B cell (primary cell): ENCODE measurements at regions not wholly inside any gene's neighbourhood (a gene's known extent, or its start where the extent isn't known, plus 50 kb on each side); places are given as distances from the start of the nearest gene placed in this dataset.
"Not testable (repeated sequence)": the region's sequence is repeated elsewhere in the genome, so short reads cannot be mapped to it uniquely, and the experiment has no call there.

Experiments used
- ATAC-seq: fragments of 200-7000 bp; cut with Tn5 transposase; one replicate; pipeline ENCODE4 v1.10.0; 2021; ENCODE audit warnings: low read depth, mild to moderate bottlenecking, moderate number of reproducible peaks, moderate library complexity
- CTCF ChIA-PET: fragments of 350-600 bp; sonication (Branson Sonifier 250); formaldehyde crosslinking; loops from one replicate; lab custom pipeline; 2021; ENCODE audit warnings: antibody characterized with exemption, inconsistent platforms; lab: Charles Lee
- POLR2A ChIA-PET: fragments of 350-600 bp; sonication (Branson Sonifier 250); formaldehyde crosslinking; loops from one replicate; lab custom pipeline; 2021; ENCODE audit warnings: antibody characterized with exemption; lab: Charles Lee
- DNase-seq: peaks from one replicate; pipeline ENCODE4 v3.0.0; 2013
- H2AFZ ChIP-seq: 2 replicates; pipeline ENCODE4 v1.6.1; 2012; ENCODE audit warnings: mild to moderate bottlenecking, low read depth, low read length; ENCODE audit not compliant: insufficient read depth, poor library complexity, severe bottlenecking
- H3K27ac ChIP-seq, 2 donors: 1 replicate in 1 of 2; 2 replicates in 1 of 2; pipeline ENCODE4 v1.5.1; 2012 to 2013; ENCODE audit warnings: low read length in 2 of 2, mild to moderate bottlenecking in 2 of 2, moderate library complexity in 1 of 2
- H3K27me3 ChIP-seq, 4 experiments: fragments of 200-600 bp in 1 of 4; sonication (generic) in 1 of 4; replicated peaks in 1 of 4; 1 replicate in 2 of 4; 2 replicates in 2 of 4; pipeline versions ENCODE4 v1.6.1 to v1.7.0; 2013 to 2016; ENCODE audit warnings: low read length in 3 of 4, mild to moderate bottlenecking in 2 of 4, mixed read lengths in 1 of 4, moderate library complexity in 1 of 4; ENCODE audit not compliant: insufficient read depth in 4 of 4, control insufficient read depth in 3 of 4; ENCODE audit errors: control extremely low read depth in 1 of 4
- H3K36me3 ChIP-seq, 2 experiments: replicated peaks in 1 of 2; 1 replicate in 1 of 2; 2 replicates in 1 of 2; pipeline versions ENCODE4 v1.6.1 to v1.7.1; 2013; ENCODE audit warnings: low read length in 1 of 2; ENCODE audit not compliant: insufficient read depth in 2 of 2, control insufficient read depth in 1 of 2; ENCODE audit errors: control extremely low read depth in 1 of 2, extremely low read depth in 1 of 2
- H3K4me1 ChIP-seq, 2 donors: fragments of 200-600 bp in 1 of 2; sonication (generic) in 1 of 2; 1 replicate in 1 of 2; 2 replicates in 1 of 2; pipeline versions ENCODE4 v1.5.1 to v1.6.1; 2013 to 2017; ENCODE audit warnings: low read length in 2 of 2; ENCODE audit not compliant: control insufficient read depth in 2 of 2, insufficient read depth in 2 of 2
- H3K4me2 ChIP-seq: replicated peaks from 2 replicates; pipeline ENCODE3; 2012; ENCODE audit warnings: mild to moderate bottlenecking, low read depth, low read length; ENCODE audit not compliant: poor library complexity, severe bottlenecking
- H3K4me3 ChIP-seq, 5 experiments: fragments of 200-600 bp in 1 of 5; sonication (generic) in 1 of 5; 1 replicate in 3 of 5; 2 replicates in 2 of 5; pipeline versions ENCODE4 v1.5.1 to v1.7.0; 2011 to 2016; ENCODE audit warnings: low read length in 4 of 5, mild to moderate bottlenecking in 4 of 5, low read depth in 2 of 5, control low read depth in 1 of 5, moderate library complexity in 1 of 5; ENCODE audit not compliant: insufficient read depth in 1 of 5; ENCODE audit errors: control extremely low read depth in 1 of 5, extremely low read depth in 1 of 5
- H3K79me2 ChIP-seq: fragments of 200-600 bp; sonication (generic); one replicate; pipeline ENCODE4 v1.6.0; 2016; ENCODE audit warnings: low read length; ENCODE audit not compliant: control insufficient read depth, insufficient read depth
- H3K9ac ChIP-seq: fragments of 200-600 bp; sonication (generic); 2 replicates; pipeline ENCODE4 v1.6.1; 2017; ENCODE audit warnings: mild to moderate bottlenecking, low read length, moderate library complexity
- H3K9me3 ChIP-seq, 3 donors: one replicate each; pipeline versions ENCODE4 v1.6.1 to v1.7.1; 2013; ENCODE audit warnings: low read length in 2 of 3; ENCODE audit not compliant: control insufficient read depth in 2 of 3, insufficient read depth in 1 of 3; ENCODE audit errors: control extremely low read depth in 1 of 3
- H4K20me1 ChIP-seq: 2 replicates; pipeline ENCODE4 v1.6.0; 2012; ENCODE audit warnings: mild to moderate bottlenecking, low read length; ENCODE audit not compliant: insufficient read depth, control insufficient read depth, poor library complexity, severe bottlenecking
- H3K27ac Mint-ChIP-seq: one replicate; pipeline ENCODE4 v1.8.0; 2021; ENCODE audit warnings: mixed read lengths
- H3K27me3 Mint-ChIP-seq: one replicate; pipeline ENCODE4 v1.8.0; 2021; ENCODE audit warnings: mixed read lengths
- H3K4me1 Mint-ChIP-seq: one replicate; pipeline ENCODE4 v1.8.0; 2021; ENCODE audit warnings: mixed read lengths
- H3K4me3 Mint-ChIP-seq: one replicate; pipeline ENCODE4 v1.8.0; 2021; ENCODE audit warnings: mixed read lengths
- H3K9me3 Mint-ChIP-seq: one replicate; pipeline ENCODE4 v1.8.0; 2022; ENCODE audit warnings: mixed read lengths; ENCODE audit not compliant: insufficient read depth
- whole genome bisulfite sequencing: methylation state at CpG from one replicate; pipeline ENCODE4 v1.1.5; 2013; ENCODE audit warnings: missing lambda C conversion rate; ENCODE audit not compliant: insufficient coverage; 5-methylcytosine and 5-hydroxymethylcytosine counted together
- intact Hi-C: fragments of 100-400 bp; cut with micrococcal nuclease; formaldehyde crosslinking; loops from one replicate; pipeline ENCODE4 v1.10.0; 2022
- TF ChIP-seq, protein P1 (sequence below): fragments of 200-600 bp; IDR thresholded peaks from one replicate; pipeline ENCODE4 v1.8.0; 2022; ENCODE audit warnings: antibody characterized with exemption, mild to moderate bottlenecking

DNA sequence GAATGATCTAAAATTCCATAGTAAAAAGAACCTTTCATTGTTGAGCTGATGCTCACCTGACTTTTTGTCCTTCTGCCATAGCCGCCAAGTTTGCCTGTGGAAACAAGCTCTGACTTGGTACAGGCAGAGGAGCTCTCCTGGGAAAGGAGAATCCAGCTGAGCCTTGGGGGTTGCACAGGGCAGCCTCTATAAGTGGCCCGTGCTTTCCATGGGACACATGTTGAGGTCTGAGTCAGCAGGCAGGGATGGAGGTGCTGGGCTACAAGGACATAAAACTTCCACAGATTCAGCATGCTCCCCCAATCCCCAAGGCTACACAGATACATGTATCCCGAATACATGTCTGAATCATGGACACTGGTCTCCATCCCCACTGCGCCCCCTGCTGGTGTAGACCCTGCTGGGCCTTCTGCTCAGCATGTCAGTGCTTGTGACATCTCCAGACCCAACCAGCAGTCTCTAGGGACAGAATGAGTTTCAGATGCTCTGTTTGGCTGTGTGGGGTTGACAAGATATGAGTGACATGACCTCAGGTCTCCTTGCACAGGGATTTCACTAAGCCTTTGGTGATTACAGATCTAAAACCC, 551.7 kb downstream of the RPIA start:
- DNase-seq (peak; percentile 26), ATAC-seq (peak; percentile 98)
- H3K9me3 Mint-ChIP-seq, H3K4me3 Mint-ChIP-seq, H3K36me3 ChIP-seq, H3K27me3 Mint-ChIP-seq, H4K20me1 ChIP-seq, H3K4me3 ChIP-seq, POLR2A ChIA-PET, CTCF ChIA-PET, H3K9ac ChIP-seq, H3K79me2 ChIP-seq, H3K27ac ChIP-seq, H3K27me3 ChIP-seq, intact Hi-C loops, H3K9me3 ChIP-seq, H2AFZ ChIP-seq, H3K27ac Mint-ChIP-seq, H3K4me2 ChIP-seq: not testable (repeated sequence)
- H3K4me1 ChIP-seq: peaks cover 7 to 23% of the 10 kb centered on the region in 2 donors
- TF ChIP-seq, protein P1, sequence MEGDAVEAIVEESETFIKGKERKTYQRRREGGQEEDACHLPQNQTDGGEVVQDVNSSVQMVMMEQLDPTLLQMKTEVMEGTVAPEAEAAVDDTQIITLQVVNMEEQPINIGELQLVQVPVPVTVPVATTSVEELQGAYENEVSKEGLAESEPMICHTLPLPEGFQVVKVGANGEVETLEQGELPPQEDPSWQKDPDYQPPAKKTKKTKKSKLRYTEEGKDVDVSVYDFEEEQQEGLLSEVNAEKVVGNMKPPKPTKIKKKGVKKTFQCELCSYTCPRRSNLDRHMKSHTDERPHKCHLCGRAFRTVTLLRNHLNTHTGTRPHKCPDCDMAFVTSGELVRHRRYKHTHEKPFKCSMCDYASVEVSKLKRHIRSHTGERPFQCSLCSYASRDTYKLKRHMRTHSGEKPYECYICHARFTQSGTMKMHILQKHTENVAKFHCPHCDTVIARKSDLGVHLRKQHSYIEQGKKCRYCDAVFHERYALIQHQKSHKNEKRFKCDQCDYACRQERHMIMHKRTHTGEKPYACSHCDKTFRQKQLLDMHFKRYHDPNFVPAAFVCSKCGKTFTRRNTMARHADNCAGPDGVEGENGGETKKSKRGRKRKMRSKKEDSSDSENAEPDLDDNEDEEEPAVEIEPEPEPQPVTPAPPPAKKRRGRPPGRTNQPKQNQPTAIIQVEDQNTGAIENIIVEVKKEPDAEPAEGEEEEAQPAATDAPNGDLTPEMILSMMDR: peak; percentile 47
- 100% methylated on average over 1 of the region's 4 CpGs for WGBS
- H3K4me1 Mint-ChIP-seq: peaks cover 23% of the 10 kb centered on the region

DNA sequence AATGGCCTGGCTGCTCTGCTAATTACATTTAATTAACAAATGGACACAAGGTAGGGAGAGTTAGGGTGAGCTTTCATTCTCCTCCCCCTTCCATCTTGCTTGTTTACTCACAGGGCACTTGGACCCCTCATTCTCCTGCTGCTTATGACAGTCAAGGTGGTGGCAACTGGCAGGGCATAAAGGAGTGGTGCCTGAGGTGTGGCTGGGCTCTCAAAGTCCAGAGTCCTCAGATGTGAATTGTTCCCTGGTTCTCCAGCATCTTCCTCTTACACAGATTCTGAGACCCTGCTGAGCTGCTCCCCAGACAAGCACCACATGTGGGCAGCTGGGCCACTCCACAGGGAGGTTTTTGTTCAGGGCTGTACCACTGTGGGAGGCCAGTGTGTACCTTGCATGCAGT, 552.9 kb downstream of the RPIA start:
- CTCF ChIA-PET, H3K27ac Mint-ChIP-seq, POLR2A ChIA-PET: not testable (repeated sequence)

DNA sequence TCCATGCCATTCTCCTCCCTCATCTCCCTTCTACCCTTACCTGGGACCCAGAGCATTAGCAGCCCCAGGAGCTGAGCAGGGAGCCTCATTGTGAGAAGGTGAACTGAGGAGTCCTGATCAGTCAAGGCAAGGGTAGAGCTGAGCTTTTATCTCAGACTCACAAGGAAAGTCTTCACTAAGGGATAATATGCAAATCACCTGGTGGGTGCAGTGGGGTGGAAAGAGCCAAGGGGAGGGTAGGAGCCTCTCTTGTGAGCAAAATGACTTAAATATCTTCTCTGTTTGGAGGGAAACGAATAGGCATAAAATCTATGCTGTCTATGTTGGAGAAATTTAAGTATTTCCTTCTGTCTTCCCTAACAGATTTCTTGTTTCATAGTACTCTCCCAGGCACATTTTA, 554.0 kb downstream of the RPIA start:
- H2AFZ ChIP-seq, H4K20me1 ChIP-seq, H3K9me3 Mint-ChIP-seq, H3K36me3 ChIP-seq, ATAC-seq, POLR2A ChIA-PET, H3K79me2 ChIP-seq, H3K27me3 ChIP-seq, CTCF ChIA-PET, H3K27me3 Mint-ChIP-seq, intact Hi-C loops, H3K9me3 ChIP-seq: not testable (repeated sequence)
- Mint-ChIP-seq H3K4me3 (peak overlapping the region; percentile 84), H3K27ac (peak overlapping the region; percentile 83), H3K4me1 (peaks cover 23% of the 10 kb centered on the region)
- DNase-seq: peak; percentile 59
- H3K27ac ChIP-seq: peak overlapping the region in 1 of 2 donors; percentile 26
- peak overlapping the region in 3 of 5 experiments; percentile 11 to 33 (median 23) for H3K4me3 ChIP-seq
- H3K9ac ChIP-seq: peak overlapping the region; percentile 43
- peaks cover 7 to 23% of the 10 kb centered on the region in 2 donors for H3K4me1 ChIP-seq
- no CpG with 5 or more reads among the region's 1 CpG for WGBS
- H3K4me2 ChIP-seq: peak overlapping the region; percentile 28

More for the DNA sequence above, 552.9 kb downstream of the RPIA start:
- H3K9me3 ChIP-seq, H3K36me3 ChIP-seq, H3K27me3 Mint-ChIP-seq, DNase-seq, H3K9ac ChIP-seq, H3K4me3 Mint-ChIP-seq, H3K4me2 ChIP-seq, H3K79me2 ChIP-seq, ATAC-seq, H3K4me3 ChIP-seq, intact Hi-C loops, H4K20me1 ChIP-seq, H2AFZ ChIP-seq, H3K27me3 ChIP-seq, H3K27ac ChIP-seq, H3K9me3 Mint-ChIP-seq: not testable (repeated sequence)
- peaks cover 23% of the 10 kb centered on the region for H3K4me1 Mint-ChIP-seq
- H3K4me1 ChIP-seq: peaks cover 7 to 23% of the 10 kb centered on the region in 2 donors
